ENCODE measurements at regions not wholly inside any gene's neighbourhood (a gene's known extent, or its start where the extent isn't known, plus 50 kb on each side); places are given as distances from the start of the nearest gene placed in this dataset.
A peak's percentile ranks its signal among the peaks of the same experiment; 100 is the strongest.
"Not testable (repeated sequence)": the region's sequence is repeated elsewhere in the genome, so short reads cannot be mapped to it uniquely, and the experiment has no call there.

DNA sequence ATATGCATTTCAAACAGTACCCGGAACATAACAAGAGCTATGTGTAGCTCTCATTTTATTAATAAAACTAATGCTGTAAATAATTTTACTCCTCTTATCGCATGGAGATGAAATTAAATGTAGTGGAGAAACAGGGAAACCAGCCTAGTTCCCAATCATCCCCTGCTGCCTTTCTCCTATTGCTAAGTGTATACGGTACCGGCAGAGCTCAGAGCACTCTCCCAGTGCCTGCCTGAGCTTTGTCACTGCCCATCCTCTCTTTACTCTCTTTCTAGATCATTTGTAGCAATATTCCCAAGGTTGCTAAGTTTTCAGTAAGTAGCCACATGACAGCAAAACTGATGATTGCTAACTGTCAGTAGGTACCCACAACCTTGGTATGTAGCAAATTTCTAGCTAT, 85.5 kb upstream of the ZSWIM2 start:
- DNase-seq (ENCODE audit: low read depth in 2 of 2): no peak

- DNase-seq (ENCODE audit: low read depth in 2 of 2): no peak
Measured at GRCh38 chr2:186927867-186928191, 78.9 kb upstream of the ZSWIM2 start.

DNA sequence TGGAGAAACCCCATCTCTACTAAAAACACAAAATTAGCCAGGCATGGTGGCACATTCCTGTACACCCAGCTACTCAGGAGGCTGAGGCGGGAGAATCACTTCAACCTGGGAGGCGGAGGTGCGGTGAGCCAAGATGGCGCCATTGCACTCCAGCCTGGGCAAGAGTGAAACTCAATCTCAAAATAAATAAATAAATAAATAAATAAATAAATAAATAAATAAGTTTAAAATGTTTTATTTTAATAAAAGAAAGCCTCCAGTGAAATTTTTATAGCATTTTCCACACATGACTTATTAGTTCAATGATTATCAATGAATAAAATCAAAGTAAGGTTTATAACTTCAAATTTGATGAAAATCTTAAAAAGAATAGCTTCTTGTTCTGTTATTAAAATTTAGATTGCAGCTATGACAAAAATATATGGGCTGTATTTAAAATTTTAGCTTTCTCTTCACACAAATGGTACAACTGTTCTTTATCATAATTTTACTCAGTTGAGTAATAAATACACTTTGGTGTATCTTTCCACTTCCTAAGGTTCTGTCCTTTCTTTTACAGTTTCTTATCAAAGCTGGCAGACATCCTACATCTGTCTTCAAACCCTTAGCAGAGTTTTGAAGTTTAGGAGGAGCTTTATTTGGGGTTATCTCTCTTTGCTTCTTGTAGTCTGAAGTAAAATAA, 78.4 kb upstream of the ZSWIM2 start:
- no peak for DNase-seq (ENCODE audit: low read depth in 2 of 2)

- DNase-seq (ENCODE audit: low read depth in 2 of 2): no peak
Measured at GRCh38 chr2:186925514-186925913, 76.5 kb upstream of the ZSWIM2 start.

DNA sequence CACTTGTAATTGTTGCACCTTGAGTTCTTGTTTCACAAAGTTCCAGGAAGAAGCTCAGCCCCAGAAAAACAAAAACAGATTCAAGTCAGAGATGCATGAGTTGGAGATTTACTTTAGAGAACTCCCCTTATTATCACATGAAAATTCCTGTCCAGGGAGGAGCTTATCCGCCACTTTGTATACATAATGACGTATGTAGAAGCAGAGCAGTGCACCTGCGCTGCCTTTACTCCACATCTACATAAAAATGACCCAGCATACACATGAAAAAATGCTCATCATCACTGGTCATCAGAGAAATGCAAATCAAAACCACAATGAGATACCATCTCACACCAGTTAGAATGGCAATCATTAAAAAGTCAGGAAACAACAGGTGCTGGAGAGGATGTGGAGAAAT, 73.3 kb upstream of the ZSWIM2 start:
- not testable (repeated sequence) for DNase-seq (ENCODE audit: low read depth in 2 of 2)

- DNase-seq (ENCODE audit: low read depth in 2 of 2): peak; percentile 71 to 79
Measured at GRCh38 chr2:186919296-186919695, 70.3 kb upstream of the ZSWIM2 start.

GRCh38 chr2:186918495-186918894, 69.5 kb upstream of the ZSWIM2 start:
- DNase-seq (ENCODE audit: low read depth in 2 of 2): no peak

GRCh38 chr2:186917866-186918265, 68.9 kb upstream of the ZSWIM2 start:
- DNase-seq (ENCODE audit: low read depth in 2 of 2): no peak

GRCh38 chr2:186913870-186914269, 64.9 kb upstream of the ZSWIM2 start:
- DNase-seq (ENCODE audit: low read depth in 2 of 2): no peak

- no peak for DNase-seq (ENCODE audit: low read depth in 2 of 2)
Measured at GRCh38 chr2:186912979-186913378, 64.0 kb upstream of the ZSWIM2 start.

DNA sequence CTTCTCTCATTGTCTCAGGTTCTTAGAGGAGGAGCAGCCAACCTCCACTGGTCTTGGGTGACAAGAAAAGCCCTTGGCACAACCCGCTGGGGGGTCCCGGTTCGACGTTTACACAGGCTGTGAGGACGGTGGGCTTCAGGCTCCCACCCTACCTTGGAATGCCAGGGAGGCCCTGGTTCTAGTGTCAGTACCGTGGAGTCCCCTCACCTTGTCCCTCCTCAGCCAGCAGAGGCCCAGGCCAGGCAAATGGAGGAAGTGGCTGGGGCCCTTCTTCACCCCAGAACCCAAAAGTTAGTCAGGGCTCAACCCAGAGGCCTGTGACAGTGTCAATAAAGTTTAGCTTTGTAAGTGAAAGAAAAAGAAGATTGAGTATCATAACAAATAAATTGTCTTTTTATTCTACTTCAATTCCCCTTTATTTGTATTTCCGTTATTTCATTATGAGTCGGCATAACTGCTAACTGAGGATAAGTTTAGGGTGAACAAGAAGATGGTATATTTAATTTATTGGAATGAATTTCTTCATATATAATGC, 62.6 kb upstream of the ZSWIM2 start:
- DNase-seq (ENCODE audit: low read depth in 2 of 2): no peak

- no peak for DNase-seq (ENCODE audit: low read depth in 2 of 2)
Measured at GRCh38 chr2:186910996-186911395, 62.0 kb upstream of the ZSWIM2 start.

DNA sequence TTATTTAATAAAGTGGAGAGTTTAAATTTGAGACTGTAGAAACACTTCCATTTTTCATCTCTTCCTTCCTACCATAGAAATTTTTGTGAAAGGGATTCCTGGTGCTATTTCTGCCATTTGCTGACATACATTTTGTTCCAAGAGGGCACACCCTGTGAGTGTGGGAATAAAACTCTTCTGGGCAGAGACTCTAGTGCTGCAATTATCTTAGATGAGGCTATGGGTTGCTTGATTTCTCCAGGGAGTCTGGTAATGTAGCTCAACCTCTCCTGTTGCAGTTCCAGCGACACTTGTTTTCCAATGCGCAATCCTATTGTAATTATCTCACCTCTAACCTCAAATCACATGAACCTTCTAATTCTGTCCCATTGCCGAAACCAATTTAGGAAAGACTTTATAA, 60.1 kb upstream of the ZSWIM2 start:
- no peak for DNase-seq (ENCODE audit: low read depth in 2 of 2)

DNA sequence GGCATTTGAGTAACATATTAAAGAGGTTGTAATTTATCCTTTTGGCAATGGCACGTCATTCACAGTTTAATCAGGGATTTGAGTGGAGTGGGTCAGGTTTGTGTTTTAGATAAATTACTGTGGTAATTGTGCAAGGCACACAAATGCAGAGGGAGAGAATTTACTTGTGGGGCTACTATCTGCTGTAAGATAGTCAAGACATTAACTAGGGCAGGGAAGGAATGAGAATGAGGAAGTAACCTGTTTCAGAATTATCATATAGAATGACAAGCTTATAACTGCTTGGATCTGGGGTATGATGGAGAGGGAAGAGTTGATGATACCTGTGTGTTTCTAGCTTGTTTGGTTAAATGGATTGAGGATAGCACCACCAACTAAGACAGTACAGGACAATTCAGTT, 58.9 kb upstream of the ZSWIM2 start:
- DNase-seq (ENCODE audit: low read depth in 2 of 2): no peak

DNA sequence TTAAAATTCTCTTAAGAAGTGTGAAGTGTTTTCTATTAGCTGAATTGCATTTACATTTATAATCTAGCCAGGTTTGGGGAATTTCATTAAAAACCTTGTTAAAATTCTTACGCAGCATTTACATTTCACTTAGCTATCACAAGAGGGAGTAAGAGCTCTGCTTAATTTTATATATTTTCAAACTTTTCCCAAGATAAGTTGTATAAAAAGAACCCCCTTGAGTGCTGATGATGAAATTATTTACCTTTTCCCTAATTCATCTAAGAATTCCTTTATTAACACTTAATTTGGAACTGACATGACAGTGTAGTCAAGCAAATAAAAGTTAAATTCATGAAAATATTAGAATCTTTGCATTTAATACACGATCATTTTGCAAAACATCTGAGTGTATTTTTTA, 54.2 kb upstream of the ZSWIM2 start:
- DNase-seq (ENCODE audit: low read depth in 2 of 2): no peak
